ENCODE measurements at regions not wholly inside any gene's neighbourhood (a gene's known extent, or its start where the extent isn't known, plus 50 kb on each side); places are given as distances from the start of the nearest gene placed in this dataset.

DNA sequence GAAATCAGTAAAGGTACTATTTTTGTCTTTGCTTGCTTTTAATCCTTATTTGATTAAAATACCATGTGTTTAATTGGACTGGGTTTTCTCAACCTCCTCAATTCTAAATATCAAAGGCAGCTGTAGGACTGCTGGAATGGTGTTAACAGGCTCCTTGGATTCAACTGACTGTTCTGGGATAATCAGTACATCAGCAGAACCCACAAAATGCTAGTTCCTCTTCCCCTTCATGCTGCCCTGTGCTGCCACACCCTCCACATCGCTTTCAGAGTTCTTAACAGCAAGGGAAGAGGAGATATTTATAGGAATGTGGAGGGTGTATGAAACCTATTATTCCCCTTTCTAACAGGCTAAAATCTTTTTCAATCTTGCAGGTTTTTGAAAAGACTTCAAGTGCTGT, 82.4 kb downstream of the KCTD12 start:
- WGBS, 2 donors = 58 to 63% methylated on average over 1 of the region's 1 CpG

DNA sequence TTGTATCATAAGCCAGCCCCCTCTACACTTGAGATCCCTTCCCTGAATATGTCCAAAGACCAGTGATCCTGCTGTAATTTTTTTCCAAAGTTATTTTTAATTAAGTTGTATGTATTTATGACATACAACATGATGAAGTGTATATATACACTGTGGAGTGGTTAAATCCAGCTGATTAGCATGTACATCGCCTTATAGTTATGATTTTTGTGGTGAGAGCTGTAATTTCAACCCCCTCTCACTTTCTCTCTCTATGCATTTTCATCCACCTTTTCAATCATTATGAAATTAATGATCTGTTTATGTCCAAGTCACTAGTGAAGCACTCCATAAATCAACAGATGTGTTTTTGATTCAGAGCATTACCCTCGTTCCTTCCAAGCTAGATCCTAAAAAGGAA, 85.3 kb downstream of the KCTD12 start:
- no peak for DNase-seq (ENCODE audit: low spot score in 2 of 2)
- no peak overlapping the region for H3K4me3 ChIP-seq (ENCODE audit: low read depth, poor library complexity, severe bottlenecking)
- 77 to 80% methylated on average over 2 of the region's 2 CpGs for WGBS, 2 donors
- intact Hi-C loops (cut with DNase I; ENCODE audit: low total_unique reads) = no loop called here
- no peak for TF ChIP-seq POLR2A (IDR thresholded peaks at IDR 0.05)
- TF ChIP-seq, protein P1, sequence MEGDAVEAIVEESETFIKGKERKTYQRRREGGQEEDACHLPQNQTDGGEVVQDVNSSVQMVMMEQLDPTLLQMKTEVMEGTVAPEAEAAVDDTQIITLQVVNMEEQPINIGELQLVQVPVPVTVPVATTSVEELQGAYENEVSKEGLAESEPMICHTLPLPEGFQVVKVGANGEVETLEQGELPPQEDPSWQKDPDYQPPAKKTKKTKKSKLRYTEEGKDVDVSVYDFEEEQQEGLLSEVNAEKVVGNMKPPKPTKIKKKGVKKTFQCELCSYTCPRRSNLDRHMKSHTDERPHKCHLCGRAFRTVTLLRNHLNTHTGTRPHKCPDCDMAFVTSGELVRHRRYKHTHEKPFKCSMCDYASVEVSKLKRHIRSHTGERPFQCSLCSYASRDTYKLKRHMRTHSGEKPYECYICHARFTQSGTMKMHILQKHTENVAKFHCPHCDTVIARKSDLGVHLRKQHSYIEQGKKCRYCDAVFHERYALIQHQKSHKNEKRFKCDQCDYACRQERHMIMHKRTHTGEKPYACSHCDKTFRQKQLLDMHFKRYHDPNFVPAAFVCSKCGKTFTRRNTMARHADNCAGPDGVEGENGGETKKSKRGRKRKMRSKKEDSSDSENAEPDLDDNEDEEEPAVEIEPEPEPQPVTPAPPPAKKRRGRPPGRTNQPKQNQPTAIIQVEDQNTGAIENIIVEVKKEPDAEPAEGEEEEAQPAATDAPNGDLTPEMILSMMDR (IDR thresholded peaks at IDR 0.05) = no peak

More for the DNA sequence above, 82.4 kb downstream of the KCTD12 start:
- no peak overlapping the region for H3K4me3 ChIP-seq (ENCODE audit: low read depth, poor library complexity, severe bottlenecking)
- intact Hi-C loops (cut with DNase I; ENCODE audit: low total_unique reads) = no loop called here
- TF ChIP-seq, protein P1 (IDR thresholded peaks at IDR 0.05) = no peak
- DNase-seq (ENCODE audit: low spot score in 2 of 2) = no peak

DNA sequence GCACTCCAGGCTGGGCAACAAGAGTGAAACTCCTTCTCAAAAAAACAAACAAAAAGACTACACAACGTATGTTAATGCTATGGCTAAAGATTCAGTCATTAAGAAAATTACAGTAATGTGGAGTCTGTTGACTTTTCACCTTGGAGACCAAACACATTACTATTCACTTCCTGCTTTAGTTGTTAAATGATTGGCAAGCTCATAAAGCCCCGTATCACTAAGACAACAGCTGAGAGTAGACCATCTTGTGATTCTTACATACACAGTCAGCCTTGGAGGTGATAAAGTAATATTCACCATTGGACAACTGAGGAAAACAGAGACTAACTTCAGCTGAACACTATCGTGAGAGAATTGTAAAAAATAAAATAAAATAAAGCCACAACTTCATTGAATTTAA, 86.5 kb downstream of the KCTD12 start:
- no peak overlapping the region for H3K4me3 ChIP-seq (ENCODE audit: low read depth, poor library complexity, severe bottlenecking)
- WGBS, 2 donors = 32 to 36% methylated on average over 3 of the region's 3 CpGs
- DNase-seq (ENCODE audit: low spot score in 2 of 2) = no peak
- intact Hi-C loops (cut with DNase I; ENCODE audit: low total_unique reads) = no loop called here
- no peak for TF ChIP-seq POLR2A (IDR thresholded peaks at IDR 0.05)
- TF ChIP-seq, protein P1 (IDR thresholded peaks at IDR 0.05) = no peak

DNA sequence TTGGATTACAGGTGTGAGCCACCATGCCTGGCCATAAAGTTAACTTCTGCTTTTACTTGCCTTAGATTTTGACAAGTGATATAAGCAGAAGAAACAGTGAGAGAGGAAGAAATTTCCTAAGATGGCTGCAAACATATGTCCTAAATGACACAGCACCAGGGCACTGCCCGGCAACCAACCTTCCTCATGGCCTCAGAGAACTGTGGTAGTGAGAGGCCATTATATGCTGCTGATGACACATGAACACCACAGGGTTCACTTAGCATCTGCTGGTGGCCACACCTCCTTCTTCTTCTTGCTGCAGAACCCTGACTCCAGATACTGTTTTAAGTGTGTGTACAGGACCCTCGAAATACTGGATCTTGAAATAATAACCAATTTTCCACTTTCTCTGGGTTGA, 88.2 kb downstream of the KCTD12 start:
- intact Hi-C loops (cut with DNase I; ENCODE audit: low total_unique reads) = no loop called here
- H3K4me3 ChIP-seq (ENCODE audit: low read depth, poor library complexity, severe bottlenecking) = no peak overlapping the region
- DNase-seq (ENCODE audit: low spot score in 2 of 2) = no peak
- WGBS, 2 donors = 76 to 84% methylated on average over 2 of the region's 2 CpGs
- TF ChIP-seq, protein P1 (IDR thresholded peaks at IDR 0.05) = no peak
- no peak for TF ChIP-seq POLR2A (IDR thresholded peaks at IDR 0.05)

DNA sequence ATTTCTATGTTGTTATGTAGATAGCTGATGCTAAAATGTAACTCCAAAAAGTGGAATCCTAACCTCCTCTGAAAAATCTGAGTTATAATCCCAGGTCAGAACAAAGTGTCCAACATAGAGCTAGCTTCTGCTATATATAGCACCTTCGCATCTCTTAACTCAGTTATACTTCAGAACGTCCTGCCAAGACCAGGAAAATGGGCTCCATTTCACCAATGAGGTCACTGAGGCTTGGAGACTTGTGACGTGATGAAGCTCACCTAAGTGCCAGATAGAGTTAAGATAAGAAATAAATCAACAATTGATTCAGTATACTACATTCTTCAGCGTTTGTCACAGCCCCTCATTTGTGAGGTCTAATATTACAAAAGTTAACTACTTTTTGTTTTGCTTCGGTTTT, 88.8 kb downstream of the KCTD12 start:
- intact Hi-C loops (cut with DNase I; ENCODE audit: low total_unique reads) = no loop called here
- TF ChIP-seq, protein P1 (IDR thresholded peaks at IDR 0.05) = no peak
- TF ChIP-seq POLR2A (IDR thresholded peaks at IDR 0.05) = no peak
- no peak overlapping the region for H3K4me3 ChIP-seq (ENCODE audit: low read depth, poor library complexity, severe bottlenecking)
- 69 to 80% methylated on average over 5 of the region's 5 CpGs for WGBS, 2 donors
- no peak for DNase-seq (ENCODE audit: low spot score in 2 of 2)

DNA sequence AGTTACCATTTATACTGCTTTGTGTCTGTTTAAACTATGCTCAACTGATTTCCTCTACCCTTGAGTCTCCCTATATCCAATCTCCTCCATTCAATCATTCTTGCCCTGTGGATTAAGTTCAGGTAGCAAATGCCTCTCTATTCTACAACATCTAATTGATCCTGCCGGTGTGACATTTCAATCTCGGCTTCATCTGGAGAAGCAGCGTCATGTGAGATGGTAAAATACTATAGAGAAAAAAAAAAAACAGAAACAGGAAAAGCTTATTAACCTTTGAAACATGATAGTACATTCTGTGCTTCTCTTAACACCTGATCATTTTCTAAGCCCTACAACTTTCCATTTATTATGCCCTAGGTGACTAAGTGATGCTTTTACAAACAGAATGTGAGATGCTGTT, 89.4 kb downstream of the KCTD12 start:
- no peak for TF ChIP-seq POLR2A (IDR thresholded peaks at IDR 0.05)
- TF ChIP-seq, protein P1 (IDR thresholded peaks at IDR 0.05) = no peak
- WGBS, 2 donors = 88% methylated on average over 3 of the region's 3 CpGs
- intact Hi-C loops (cut with DNase I; ENCODE audit: low total_unique reads) = no loop called here
- no peak overlapping the region for H3K4me3 ChIP-seq (ENCODE audit: low read depth, poor library complexity, severe bottlenecking)
- DNase-seq (ENCODE audit: low spot score in 2 of 2) = no peak
